Caco-2 (cell line): ENCODE measurements at regions not wholly inside any gene's neighbourhood (a gene's known extent, or its start where the extent isn't known, plus 50 kb on each side); places are given as distances from the start of the nearest gene placed in this dataset.

ENCODE experiments used
- BruUV-seq: library from RNA; stranded (reverse); fragments of 400-500 nt; replicated peaks from 2 replicates; lab custom pipeline; 2021; lab: Mats Ljungman, UMichigan
- CTCF ChIA-PET: fragments of 300-600 bp; sonication (Branson Sonifier 250); formaldehyde crosslinking; loops from one replicate; lab custom pipeline; 2022; ENCODE audit warnings: antibody characterized with exemption; lab: Charles Lee
- POLR2A ChIA-PET: fragments of 300-600 bp; sonication (Branson Sonifier 250); formaldehyde crosslinking; loops from one replicate; lab custom pipeline; 2022; ENCODE audit warnings: antibody characterized with exemption; lab: Charles Lee
- DNase-seq, 2 experiments: peaks; one replicate each; pipeline versions ENCODE4 v3.0.0 to v3.0.0-alpha.2; 2020 to 2022
- H3K27me3 ChIP-seq: replicated peaks from 2 replicates; pipeline ENCODE4 v1.6.0; 2011; ENCODE audit warnings: low read length; ENCODE audit not compliant: control insufficient read depth, insufficient read depth
- H3K36me3 ChIP-seq: 2 replicates; pipeline ENCODE4 v1.5.1; 2011; ENCODE audit warnings: low read length; ENCODE audit not compliant: control insufficient read depth, insufficient read depth
- H3K4me1 ChIP-seq: fragments of 250-450 bp; sonication (Bioruptor Pico); 2 replicates; pipeline ENCODE4 v1.5.1; 2020; ENCODE audit warnings: mild to moderate bottlenecking
- H3K4me3 ChIP-seq: 2 replicates; pipeline ENCODE4 v1.5.1; 2011; ENCODE audit warnings: low read depth, mild to moderate bottlenecking, control low read depth, low read length
- H3K9me3 ChIP-seq: fragments of 250-450 bp; sonication (Bioruptor Pico); 2 replicates; pipeline ENCODE4 v1.5.1; 2020; ENCODE audit warnings: mild to moderate bottlenecking, moderate library complexity
- H3K27ac Mint-ChIP-seq: one replicate; pipeline ENCODE4 v1.8.0; 2022; ENCODE audit warnings: mixed read lengths; ENCODE audit not compliant: unreplicated experiment
- H3K27me3 Mint-ChIP-seq: one replicate; pipeline ENCODE4 v1.8.0; 2022; ENCODE audit warnings: mixed read lengths; ENCODE audit not compliant: insufficient read depth, unreplicated experiment
- H3K36me3 Mint-ChIP-seq: one replicate; pipeline ENCODE4 v1.8.0; 2022; ENCODE audit warnings: mild to moderate bottlenecking, mixed read lengths; ENCODE audit not compliant: insufficient read depth, unreplicated experiment
- H3K4me1 Mint-ChIP-seq: one replicate; pipeline ENCODE4 v1.8.0; 2022; ENCODE audit warnings: low read depth, mixed read lengths; ENCODE audit not compliant: unreplicated experiment
- H3K4me3 Mint-ChIP-seq: one replicate; pipeline ENCODE4 v1.8.0; 2022; ENCODE audit warnings: mild to moderate bottlenecking, moderate library complexity, mixed read lengths; ENCODE audit not compliant: unreplicated experiment
- H3K9me3 Mint-ChIP-seq: one replicate; pipeline ENCODE4 v1.8.0; 2022; ENCODE audit warnings: mixed read lengths; ENCODE audit not compliant: unreplicated experiment
- intact Hi-C: fragments of 100-400 bp; cut with micrococcal nuclease; formaldehyde crosslinking; loops from one replicate; pipeline ENCODE4 v1.10.0; 2022; ENCODE audit not compliant: unreplicated experiment
- TF ChIP-seq, protein P1 (sequence below), 2 experiments: fragments of 200-600 bp in 1 of 2; IDR thresholded peaks; 1 replicate in 1 of 2; 2 replicates in 1 of 2; pipeline versions ENCODE4 v1.5.1 to v1.8.0; 2011 to 2022; ENCODE audit warnings: antibody characterized with exemption in 1 of 2, control low read depth in 1 of 2, inconsistent platforms in 1 of 2, low read depth in 1 of 2, low read length in 1 of 2, mild to moderate bottlenecking in 1 of 2, moderate library complexity in 1 of 2; ENCODE audit not compliant: insufficient read depth in 1 of 2, severe bottlenecking in 1 of 2, unreplicated experiment in 1 of 2

GRCh38 chr11:80632156-80632555, 1191.3 kb upstream of the TENM4 start:
- intact Hi-C loops, result no loop called here
- CTCF ChIA-PET, result no interaction called here

DNA sequence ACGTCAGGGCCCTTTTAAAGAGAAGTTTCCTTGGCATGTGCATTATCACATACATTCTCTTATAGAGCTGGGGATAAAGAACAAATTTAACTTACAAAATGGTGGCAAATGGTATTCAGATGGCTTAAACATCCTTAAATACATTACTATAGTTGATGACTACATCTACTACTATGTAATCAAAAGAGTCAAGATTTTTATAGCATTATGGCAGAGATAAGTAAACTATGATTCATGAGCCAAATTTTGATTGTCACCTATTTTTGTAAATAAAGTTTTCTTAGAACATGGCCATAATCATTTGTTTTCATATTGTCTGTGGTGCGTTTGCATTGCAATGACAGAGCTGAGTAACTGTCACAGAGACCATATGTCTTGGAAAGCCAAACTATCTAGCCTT, 1188.6 kb upstream of the TENM4 start:
- Mint-ChIP-seq H3K27ac (no peak overlapping the region), H3K4me1 (peaks cover 14% of the 10 kb centered on the region), H3K36me3 (no peaks in the 10 kb centered on the region), H3K4me3 (no peak overlapping the region), H3K9me3 (no peaks in the 10 kb centered on the region), H3K27me3 (no peaks in the 10 kb centered on the region)
- H3K36me3 ChIP-seq, result no peaks in the 10 kb centered on the region
- no peak for DNase-seq
- no peak overlapping the region for H3K4me3 ChIP-seq
- ChIA-PET CTCF (no interaction called here), POLR2A (no interaction called here)
- H3K9me3 ChIP-seq, result no peaks in the 10 kb centered on the region; the same call in 1 of the 2 replicates
- no peaks in the 10 kb centered on the region for H3K27me3 ChIP-seq
- no TSS peak for BruUV-seq
- intact Hi-C loops, result no loop called here
- TF ChIP-seq, protein P1, sequence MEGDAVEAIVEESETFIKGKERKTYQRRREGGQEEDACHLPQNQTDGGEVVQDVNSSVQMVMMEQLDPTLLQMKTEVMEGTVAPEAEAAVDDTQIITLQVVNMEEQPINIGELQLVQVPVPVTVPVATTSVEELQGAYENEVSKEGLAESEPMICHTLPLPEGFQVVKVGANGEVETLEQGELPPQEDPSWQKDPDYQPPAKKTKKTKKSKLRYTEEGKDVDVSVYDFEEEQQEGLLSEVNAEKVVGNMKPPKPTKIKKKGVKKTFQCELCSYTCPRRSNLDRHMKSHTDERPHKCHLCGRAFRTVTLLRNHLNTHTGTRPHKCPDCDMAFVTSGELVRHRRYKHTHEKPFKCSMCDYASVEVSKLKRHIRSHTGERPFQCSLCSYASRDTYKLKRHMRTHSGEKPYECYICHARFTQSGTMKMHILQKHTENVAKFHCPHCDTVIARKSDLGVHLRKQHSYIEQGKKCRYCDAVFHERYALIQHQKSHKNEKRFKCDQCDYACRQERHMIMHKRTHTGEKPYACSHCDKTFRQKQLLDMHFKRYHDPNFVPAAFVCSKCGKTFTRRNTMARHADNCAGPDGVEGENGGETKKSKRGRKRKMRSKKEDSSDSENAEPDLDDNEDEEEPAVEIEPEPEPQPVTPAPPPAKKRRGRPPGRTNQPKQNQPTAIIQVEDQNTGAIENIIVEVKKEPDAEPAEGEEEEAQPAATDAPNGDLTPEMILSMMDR (IDR thresholded peaks at IDR 0.05; ENCODE audit: insufficient read depth in 1 of 2, low read depth in 1 of 2, low read length in 1 of 2, severe bottlenecking in 1 of 2, unreplicated experiment in 1 of 2), result no peak
- peaks cover 5% of the 10 kb centered on the region; the same call in 1 of the 2 replicates for H3K4me1 ChIP-seq

More at GRCh38 chr11:80632156-80632555, 1191.3 kb upstream of the TENM4 start:
- no peak for DNase-seq
- H3K9me3 ChIP-seq, result no peaks in the 10 kb centered on the region; the same call in 1 of the 2 replicates
- Mint-ChIP-seq H3K36me3 (no peaks in the 10 kb centered on the region), H3K4me1 (peaks cover 8% of the 10 kb centered on the region), H3K9me3 (no peaks in the 10 kb centered on the region), H3K27me3 (no peaks in the 10 kb centered on the region), H3K4me3 (no peak overlapping the region), H3K27ac (no peak overlapping the region)
- BruUV-seq, result no TSS peak
- H3K4me1 ChIP-seq, result no peaks in the 10 kb centered on the region
- H3K27me3 ChIP-seq, result no peaks in the 10 kb centered on the region
- H3K36me3 ChIP-seq, result no peaks in the 10 kb centered on the region
- POLR2A ChIA-PET, result no interaction called here
- no peak overlapping the region for H3K4me3 ChIP-seq
- TF ChIP-seq, protein P1 (IDR thresholded peaks at IDR 0.05; ENCODE audit: insufficient read depth in 1 of 2, low read depth in 1 of 2, low read length in 1 of 2, severe bottlenecking in 1 of 2, unreplicated experiment in 1 of 2), result no peak

DNA sequence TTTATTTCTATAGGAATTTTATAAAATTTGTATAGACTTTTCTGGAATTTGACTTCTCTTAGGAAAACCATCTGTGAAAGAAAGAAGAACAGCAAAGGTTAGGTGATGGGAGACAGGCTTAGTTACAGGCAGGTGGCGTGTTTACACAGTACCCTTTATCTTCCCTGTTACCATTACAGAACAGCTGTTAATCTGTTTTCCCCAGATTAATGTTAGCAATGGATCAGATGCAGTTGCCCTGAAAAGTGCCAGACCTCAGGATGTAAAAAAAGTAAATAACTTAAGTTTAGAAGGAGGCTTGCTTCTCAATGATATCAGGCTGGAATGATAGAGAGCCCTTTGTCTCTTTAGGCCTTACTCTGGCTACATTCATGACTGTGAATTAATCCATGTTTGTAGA, 1186.5 kb upstream of the TENM4 start:
- no peaks in the 10 kb centered on the region for H3K9me3 ChIP-seq
- H3K36me3 ChIP-seq, result no peaks in the 10 kb centered on the region
- BruUV-seq, result no TSS peak
- H3K27me3 ChIP-seq, result no peaks in the 10 kb centered on the region
- TF ChIP-seq, protein P1 (IDR thresholded peaks at IDR 0.05; ENCODE audit: insufficient read depth in 1 of 2, low read depth in 1 of 2, low read length in 1 of 2, severe bottlenecking in 1 of 2, unreplicated experiment in 1 of 2), result no peak
- DNase-seq, result no peak
- H3K4me1 Mint-ChIP-seq, result peaks cover 14% of the 10 kb centered on the region
- CTCF ChIA-PET, result no interaction called here
- H3K36me3 Mint-ChIP-seq, result no peaks in the 10 kb centered on the region
- peaks cover 10% of the 10 kb centered on the region for H3K4me1 ChIP-seq
- no peak overlapping the region for H3K27ac Mint-ChIP-seq
- H3K4me3 Mint-ChIP-seq, result no peak overlapping the region
- POLR2A ChIA-PET, result no interaction called here
- no peak overlapping the region for H3K4me3 ChIP-seq
- H3K27me3 Mint-ChIP-seq, result no peaks in the 10 kb centered on the region
- no peaks in the 10 kb centered on the region for H3K9me3 Mint-ChIP-seq
- intact Hi-C loops, result no loop called here
